ENCODE measurements at regions not wholly inside any gene's neighbourhood (a gene's known extent, or its start where the extent isn't known, plus 50 kb on each side); places are given as distances from the start of the nearest gene placed in this dataset.
"Not testable (repeated sequence)": the region's sequence is repeated elsewhere in the genome, so short reads cannot be mapped to it uniquely, and the experiment has no call there.

- no peak for DNase-seq
Measured at GRCh38 chr13:44746690-44747089, 170.6 kb upstream of the TSC22D1 start.

GRCh38 chr13:44744880-44745633 is 168.9 kb upstream of the TSC22D1 start:
- DNase-seq: no peak

GRCh38 chr13:44739539-44739938 is 163.4 kb upstream of the TSC22D1 start:
- no peak for DNase-seq

- DNase-seq: no peak
Measured at GRCh38 chr13:44739120-44739519, 163.0 kb upstream of the TSC22D1 start.

GRCh38 chr13:44738463-44738862 is 162.3 kb upstream of the TSC22D1 start:
- no peak for DNase-seq

GRCh38 chr13:44735806-44736205 is 159.7 kb upstream of the TSC22D1 start:
- DNase-seq: no peak

GRCh38 chr13:44734201-44734707 is 158.1 kb upstream of the TSC22D1 start:
- no peak for DNase-seq

- DNase-seq: no peak
Measured at GRCh38 chr13:44732503-44733098, 156.5 kb upstream of the TSC22D1 start.

- no peak for DNase-seq
Measured at GRCh38 chr13:44730851-44731250, 154.7 kb upstream of the TSC22D1 start.

GRCh38 chr13:44730099-44730498 is 154.0 kb upstream of the TSC22D1 start:
- DNase-seq: no peak

GRCh38 chr13:44727591-44727990 is 151.5 kb upstream of the TSC22D1 start:
- not testable (repeated sequence) for DNase-seq

GRCh38 chr13:44726778-44727177 is 150.6 kb upstream of the TSC22D1 start:
- no peak for DNase-seq

- no peak for DNase-seq
Measured at GRCh38 chr13:44726214-44726613, 150.1 kb upstream of the TSC22D1 start.

- DNase-seq: no peak
Measured at GRCh38 chr13:44719857-44720671, 143.9 kb upstream of the TSC22D1 start.

- DNase-seq: no peak
Measured at GRCh38 chr13:44718467-44718866, 142.3 kb upstream of the TSC22D1 start.

- DNase-seq: no peak
Measured at GRCh38 chr13:44715287-44716230, 139.4 kb upstream of the TSC22D1 start.

GRCh38 chr13:44713788-44714469 is 137.8 kb upstream of the TSC22D1 start:
- DNase-seq: no peak

GRCh38 chr13:44711706-44712105 is 135.6 kb upstream of the TSC22D1 start:
- DNase-seq: no peak

GRCh38 chr13:44710576-44710975 is 134.4 kb upstream of the TSC22D1 start:
- DNase-seq: no peak

GRCh38 chr13:44704811-44705210 is 128.7 kb upstream of the TSC22D1 start:
- DNase-seq: not testable (repeated sequence)

GRCh38 chr13:44703371-44703770 is 127.2 kb upstream of the TSC22D1 start:
- DNase-seq: no peak

- no peak for DNase-seq
Measured at GRCh38 chr13:44698066-44698465, 121.9 kb upstream of the TSC22D1 start.
